Heart left ventricle (tissue), 13 donors: ENCODE measurements at regions not wholly inside any gene's neighbourhood (a gene's known extent, or its start where the extent isn't known, plus 50 kb on each side); places are given as distances from the start of the nearest gene placed in this dataset.

Experiments
- POLR2A ChIP-seq, 2 donors: fragments of 450-650 bp; IDR thresholded peaks; one replicate each; pipeline ENCODE4 v1.6.1; 2017; ENCODE audit warnings: antibody characterized with exemption in 2 of 2, mild to moderate bottlenecking in 2 of 2, moderate library complexity in 2 of 2
- TF ChIP-seq, protein P1 (sequence below), 12 donors: fragments of 200-600 bp; sonication (generic) in 4 of 12; IDR thresholded peaks; one replicate each; pipeline versions ENCODE4 v1.5.0 to v1.8.0; 2018 to 2022; ENCODE audit warnings: antibody characterized with exemption in 12 of 12, mild to moderate bottlenecking in 5 of 12
- donor health status: ischemic (EF 13 %, LVEDD 7.1; RV severe dilation, severe dysfunction).
- donor health status: DM: no; HTN: yes; CAD: no.
- donor health status: DM: no; HTN: no; CAD: no.
- donor health status: ischemic (EF 25% LVEDD 6.9; RV normal size, moderate dysfunction).
- donor health status: ischemic (EF 25% LVEDD 5.7; RV mildly dilated, moderate dysfunction).
- donor health status: ischemic (EF 35%, LVEDD 5.7; RV mildly dilated, moderate dysfunction).
- donor health status: nonischemic (EF 11% LVEDD 7.7; RV severe dilation, severe dysfunction).
- donor health status: DM: yes; HTN: yes; CAD: no.
- donor health status: PGD.
- donor health status: ischemic (EF 29% LVEDD 5.4; RV normal size, mild dysfunction).
- donor health status: nonischemic (EF 23%, LVEDD 6.1; RV moderate dilation, normal function).

DNA sequence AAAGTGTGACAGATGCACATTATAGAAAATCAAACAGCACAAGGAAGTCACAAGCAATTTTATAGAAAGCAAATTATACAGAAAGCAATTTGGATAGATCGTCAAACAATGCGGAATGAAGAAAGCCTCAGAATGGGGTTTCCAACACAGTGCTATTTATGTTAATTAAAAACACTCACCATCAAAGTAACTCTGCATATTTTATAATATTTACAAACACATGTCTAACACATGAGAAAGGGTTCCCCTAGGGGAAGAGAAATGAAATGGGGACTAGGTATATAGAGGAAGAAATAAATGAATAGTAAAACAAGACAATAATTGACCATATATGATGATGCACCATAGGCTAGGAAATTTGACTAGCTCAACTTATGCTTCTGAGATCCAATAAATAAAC is 171.2 kb upstream of the XYLT1 start:
- TF ChIP-seq, protein P1, sequence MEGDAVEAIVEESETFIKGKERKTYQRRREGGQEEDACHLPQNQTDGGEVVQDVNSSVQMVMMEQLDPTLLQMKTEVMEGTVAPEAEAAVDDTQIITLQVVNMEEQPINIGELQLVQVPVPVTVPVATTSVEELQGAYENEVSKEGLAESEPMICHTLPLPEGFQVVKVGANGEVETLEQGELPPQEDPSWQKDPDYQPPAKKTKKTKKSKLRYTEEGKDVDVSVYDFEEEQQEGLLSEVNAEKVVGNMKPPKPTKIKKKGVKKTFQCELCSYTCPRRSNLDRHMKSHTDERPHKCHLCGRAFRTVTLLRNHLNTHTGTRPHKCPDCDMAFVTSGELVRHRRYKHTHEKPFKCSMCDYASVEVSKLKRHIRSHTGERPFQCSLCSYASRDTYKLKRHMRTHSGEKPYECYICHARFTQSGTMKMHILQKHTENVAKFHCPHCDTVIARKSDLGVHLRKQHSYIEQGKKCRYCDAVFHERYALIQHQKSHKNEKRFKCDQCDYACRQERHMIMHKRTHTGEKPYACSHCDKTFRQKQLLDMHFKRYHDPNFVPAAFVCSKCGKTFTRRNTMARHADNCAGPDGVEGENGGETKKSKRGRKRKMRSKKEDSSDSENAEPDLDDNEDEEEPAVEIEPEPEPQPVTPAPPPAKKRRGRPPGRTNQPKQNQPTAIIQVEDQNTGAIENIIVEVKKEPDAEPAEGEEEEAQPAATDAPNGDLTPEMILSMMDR (IDR thresholded peaks at IDR 0.05) = no peak
- no peak for TF ChIP-seq POLR2A (IDR thresholded peaks at IDR 0.05)
